Activated gamma-delta T cell (primary cell): ENCODE measurements at regions not wholly inside any gene's neighbourhood (a gene's known extent, or its start where the extent isn't known, plus 50 kb on each side); places are given as distances from the start of the nearest gene placed in this dataset.
"Not testable (repeated sequence)": the region's sequence is repeated elsewhere in the genome, so short reads cannot be mapped to it uniquely, and the experiment has no call there.

ENCODE experiments used
- DNase-seq: peaks from one replicate; lab custom pipeline; 2025; lab: John Stamatoyannopoulos, UW

GRCh38 chr1:224061436-224061835 is 52.5 kb upstream of the FBXO28 start:
- DNase-seq: no peak

GRCh38 chr1:224059897-224060427 is 53.9 kb upstream of the FBXO28 start:
- no peak for DNase-seq

- DNase-seq: no peak
Measured at GRCh38 chr1:224058303-224058702, 55.6 kb upstream of the FBXO28 start.

- DNase-seq: no peak
Measured at GRCh38 chr1:224057461-224058199, 56.3 kb upstream of the FBXO28 start.

GRCh38 chr1:224054611-224055010 is 59.3 kb upstream of the FBXO28 start:
- no peak for DNase-seq

GRCh38 chr1:224054012-224054411 is 59.9 kb upstream of the FBXO28 start:
- no peak for DNase-seq

- no peak for DNase-seq
Measured at GRCh38 chr1:224053456-224053855, 60.5 kb upstream of the FBXO28 start.

- no peak for DNase-seq
Measured at GRCh38 chr1:224052772-224053171, 61.1 kb upstream of the FBXO28 start.

GRCh38 chr1:224051782-224052181 is 62.1 kb upstream of the FBXO28 start:
- not testable (repeated sequence) for DNase-seq

GRCh38 chr1:224051086-224051406 is 62.9 kb upstream of the FBXO28 start:
- DNase-seq: no peak

- no peak for DNase-seq
Measured at GRCh38 chr1:224047538-224047937, 66.4 kb upstream of the FBXO28 start.

- no peak for DNase-seq
Measured at GRCh38 chr1:224045556-224045955, 68.4 kb upstream of the FBXO28 start.

GRCh38 chr1:224044420-224044819 is 69.5 kb upstream of the FBXO28 start:
- no peak for DNase-seq

- no peak for DNase-seq
Measured at GRCh38 chr1:224042557-224043118, 71.3 kb upstream of the FBXO28 start.

- DNase-seq: no peak
Measured at GRCh38 chr1:224041032-224041431, 72.9 kb upstream of the FBXO28 start.

GRCh38 chr1:224040423-224040822 is 73.5 kb upstream of the FBXO28 start:
- not testable (repeated sequence) for DNase-seq

GRCh38 chr1:224040006-224040405 is 73.9 kb upstream of the FBXO28 start:
- DNase-seq: not testable (repeated sequence)

- DNase-seq: not testable (repeated sequence)
Measured at GRCh38 chr1:224038832-224039231, 75.1 kb upstream of the FBXO28 start.

GRCh38 chr1:224037362-224037761 is 76.5 kb upstream of the FBXO28 start:
- not testable (repeated sequence) for DNase-seq

GRCh38 chr1:224032608-224033276 is 81.2 kb upstream of the FBXO28 start:
- DNase-seq: not testable (repeated sequence)

GRCh38 chr1:224031986-224032385 is 81.9 kb upstream of the FBXO28 start:
- DNase-seq: not testable (repeated sequence)

- DNase-seq: not testable (repeated sequence)
Measured at GRCh38 chr1:224030257-224030656, 83.7 kb upstream of the FBXO28 start.
